HS-5 (cell line): ENCODE measurements at regions not wholly inside any gene's neighbourhood (a gene's known extent, or its start where the extent isn't known, plus 50 kb on each side); places are given as distances from the start of the nearest gene placed in this dataset.
"Not testable (repeated sequence)": the region's sequence is repeated elsewhere in the genome, so short reads cannot be mapped to it uniquely, and the experiment has no call there.

ENCODE experiments used
- DNase-seq: peaks from one replicate; pipeline ENCODE4 v3.0.0-alpha.2; 2012; ENCODE audit warnings: low read depth

GRCh38 chr4:97104006-97104405 is 1039.3 kb downstream of the STPG2 start:
- peak; percentile 15 for DNase-seq

- DNase-seq, result no peak
Measured at GRCh38 chr4:97104666-97105065, 1038.6 kb downstream of the STPG2 start.

GRCh38 chr4:97105347-97106099 is 1037.8 kb downstream of the STPG2 start:
- DNase-seq, result no peak

- no peak for DNase-seq
Measured at GRCh38 chr4:97106161-97106560, 1037.1 kb downstream of the STPG2 start.

DNA sequence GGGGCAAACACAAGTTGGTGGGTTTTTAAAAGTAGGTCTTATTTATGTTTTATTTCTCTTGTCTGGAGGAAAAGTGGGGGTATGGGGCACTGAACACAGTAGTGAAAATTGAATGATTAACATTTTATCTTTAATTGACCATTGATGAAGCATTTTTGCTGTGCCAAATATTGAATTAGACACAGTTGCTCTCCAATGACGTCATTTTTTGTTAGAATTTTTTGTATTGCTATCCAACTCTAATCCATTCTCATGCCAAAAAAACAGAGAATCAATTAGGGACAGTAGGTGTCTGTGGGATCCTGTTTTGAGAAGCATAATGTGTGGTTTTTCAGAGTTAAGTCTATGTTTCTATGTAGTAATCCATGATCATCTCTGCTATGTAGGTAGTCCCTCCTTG is 1032.8 kb downstream of the STPG2 start:
- no peak for DNase-seq

- DNase-seq, result no peak
Measured at GRCh38 chr4:97116511-97116910, 1026.8 kb downstream of the STPG2 start.

DNA sequence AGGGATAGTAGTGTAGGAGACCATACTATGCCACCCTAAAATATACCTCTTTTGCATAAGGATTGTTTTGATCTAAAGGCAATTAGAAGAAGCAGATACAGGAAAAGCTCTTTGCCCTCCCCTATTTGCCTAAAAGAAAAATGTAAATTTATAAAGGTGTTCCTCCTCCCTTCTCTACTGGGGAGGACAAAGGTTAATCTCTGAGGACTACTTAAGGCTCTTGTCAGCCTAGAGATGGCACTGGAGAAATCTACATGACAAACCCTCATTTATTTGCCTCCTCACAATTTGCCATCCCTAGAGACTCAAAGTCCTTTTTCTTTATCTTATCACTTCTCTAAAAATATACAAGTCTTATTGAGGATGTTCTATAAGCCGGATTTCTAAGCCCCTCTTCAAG is 1021.8 kb downstream of the STPG2 start:
- DNase-seq, result no peak

DNA sequence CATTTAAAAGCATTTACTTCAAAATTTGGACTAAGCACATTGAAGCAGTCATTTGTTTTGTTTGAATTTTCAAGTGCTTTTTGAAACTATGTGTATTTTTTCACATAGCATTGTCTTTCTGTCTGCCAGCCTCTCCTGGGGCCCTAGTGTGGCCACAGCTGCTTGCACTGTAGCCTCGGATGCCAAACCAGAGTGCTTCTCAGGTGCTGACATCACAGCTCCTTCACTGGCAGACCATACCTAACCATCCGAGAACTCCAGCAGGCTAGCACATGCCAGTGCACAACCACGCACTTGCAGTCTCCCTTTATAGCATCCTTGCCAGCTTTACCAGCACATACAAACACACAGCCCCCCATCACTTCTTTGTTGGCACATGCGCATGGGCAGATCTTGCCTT is 1019.7 kb downstream of the STPG2 start:
- DNase-seq, result no peak

DNA sequence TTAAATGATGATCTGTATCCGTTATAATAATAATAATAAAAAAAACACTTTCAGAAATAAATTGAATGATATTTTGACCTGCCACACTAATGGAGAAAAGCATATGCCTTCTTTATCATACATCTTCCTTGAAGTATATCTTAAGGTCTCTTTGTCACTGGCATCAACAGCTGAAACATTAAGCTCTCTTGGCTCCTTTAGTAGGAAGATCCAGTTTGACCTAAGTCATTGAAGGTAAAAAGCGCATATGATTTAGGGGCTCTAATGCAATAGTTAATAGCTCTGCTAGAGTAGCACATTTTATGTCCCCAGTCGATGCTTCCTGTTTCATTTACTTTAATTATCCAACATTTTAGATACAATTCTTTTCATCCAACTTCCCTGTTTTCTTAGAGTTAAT is 1010.8 kb downstream of the STPG2 start:
- DNase-seq, result no peak

- no peak for DNase-seq
Measured at GRCh38 chr4:97134456-97134855, 1008.8 kb downstream of the STPG2 start.

DNA sequence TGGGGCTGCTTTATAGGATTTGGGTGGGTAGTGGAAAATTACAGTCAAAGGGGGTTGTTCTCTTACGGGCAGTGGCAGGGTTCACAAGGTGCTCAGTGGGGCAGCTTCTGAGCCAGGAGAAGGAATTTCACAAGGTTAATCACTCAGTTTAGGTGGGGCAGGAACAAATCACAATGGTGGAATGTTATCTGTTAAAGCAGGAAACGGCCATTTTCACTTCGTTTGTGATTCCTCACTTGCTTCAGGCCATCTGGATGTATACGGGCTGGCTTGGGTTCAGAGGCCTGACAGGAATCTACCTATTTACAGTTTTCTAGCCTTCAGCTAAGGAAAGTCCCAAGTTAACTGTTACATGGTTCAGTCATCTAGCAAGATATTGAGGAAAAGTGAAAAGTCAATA is 1003.5 kb downstream of the STPG2 start:
- no peak for DNase-seq

- no peak for DNase-seq
Measured at GRCh38 chr4:97140545-97140944, 1002.7 kb downstream of the STPG2 start.

- not testable (repeated sequence) for DNase-seq
Measured at GRCh38 chr4:97141332-97141731, 1001.9 kb downstream of the STPG2 start.

DNA sequence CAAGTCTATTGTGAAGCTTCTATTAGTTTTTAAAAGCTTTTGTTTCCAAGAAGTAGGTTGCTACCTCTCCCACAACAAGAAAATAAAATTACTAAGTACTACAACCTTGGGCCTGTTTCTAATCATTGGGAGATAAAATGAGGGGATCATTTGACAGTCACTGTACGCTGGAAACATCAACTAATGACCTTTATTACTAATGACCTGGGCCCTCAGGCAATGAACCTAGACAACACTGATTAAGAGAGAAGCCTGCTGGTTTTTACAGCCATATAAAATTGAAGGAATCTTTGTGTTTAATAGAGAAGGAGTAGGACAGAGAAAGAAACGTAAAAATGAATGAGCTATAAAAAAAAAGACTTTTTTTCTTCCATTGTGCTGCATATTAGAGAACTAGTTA is 1000.9 kb downstream of the STPG2 start:
- DNase-seq, result no peak

- DNase-seq, result no peak
Measured at GRCh38 chr4:97142893-97143292, 1000.4 kb downstream of the STPG2 start.

- DNase-seq, result no peak
Measured at GRCh38 chr4:97144199-97144598, 999.1 kb downstream of the STPG2 start.

- DNase-seq, result no peak
Measured at GRCh38 chr4:97150966-97151365, 992.3 kb downstream of the STPG2 start.

GRCh38 chr4:97152149-97152548 is 991.1 kb downstream of the STPG2 start:
- no peak for DNase-seq

DNA sequence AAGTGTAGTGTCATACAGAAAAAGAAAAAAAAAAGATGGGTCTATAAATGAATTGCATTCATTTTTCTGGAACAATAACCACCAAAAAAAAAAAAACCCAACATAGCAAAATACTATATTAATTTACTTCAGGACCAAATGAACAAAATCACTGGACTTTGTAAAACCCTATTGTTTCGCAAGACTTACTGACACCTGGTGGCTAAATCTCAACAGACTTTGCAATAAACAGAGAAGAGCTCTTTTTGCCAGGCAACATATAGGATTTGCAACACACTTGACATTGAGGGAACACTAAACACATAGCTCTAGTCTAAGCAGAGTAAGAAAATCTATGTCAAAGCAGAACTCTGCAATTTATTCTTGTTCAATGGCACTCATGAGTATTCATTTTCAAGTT is 990.2 kb downstream of the STPG2 start:
- DNase-seq, result no peak

- DNase-seq, result no peak
Measured at GRCh38 chr4:97159625-97160024, 983.7 kb downstream of the STPG2 start.

- no peak for DNase-seq
Measured at GRCh38 chr4:97185233-97185632, 958.0 kb downstream of the STPG2 start.

GRCh38 chr4:97197106-97197505 is 946.2 kb downstream of the STPG2 start:
- no peak for DNase-seq

- no peak for DNase-seq
Measured at GRCh38 chr4:97208749-97209148, 934.5 kb downstream of the STPG2 start.

GRCh38 chr4:97215409-97215941 is 927.8 kb downstream of the STPG2 start:
- no peak for DNase-seq
